SK-N-SH treated with all-trans-retinoic acid at 6 μM for 48 hours (cell line): ENCODE measurements at regions not wholly inside any gene's neighbourhood (a gene's known extent, or its start where the extent isn't known, plus 50 kb on each side); places are given as distances from the start of the nearest gene placed in this dataset.

ENCODE experiments used
- ATAC-seq: fragments of 200-7000 bp; cut with Tn5 transposase; 3 replicates; pipeline ENCODE4 v1.9.1; 2020; ENCODE audit warnings: mild to moderate bottlenecking, moderate library complexity
- ARNTL ChIP-seq: fragments of 450-650 bp; formaldehyde crosslinking; IDR thresholded peaks from 2 replicates; pipeline ENCODE4 v1.5.0; 2020; ENCODE audit warnings: low read depth, mild to moderate bottlenecking, moderate library complexity, borderline replicate concordance
- CREB5 ChIP-seq: fragments of 250-450 bp; sonication (Bioruptor Pico); IDR thresholded peaks from 2 replicates; pipeline ENCODE4 v1.5.1; 2020; ENCODE audit warnings: low read depth, mild to moderate bottlenecking, moderate library complexity
- CSDC2 ChIP-seq: fragments of 250-450 bp; sonication (Bioruptor Pico); IDR thresholded peaks from 2 replicates; pipeline ENCODE4 v1.5.0; 2020; ENCODE audit warnings: mild to moderate bottlenecking, moderate library complexity
- CSRNP3 ChIP-seq: fragments of 250-450 bp; sonication (Bioruptor Pico); IDR thresholded peaks from 2 replicates; pipeline ENCODE4 v1.5.1; 2021; ENCODE audit warnings: mild to moderate bottlenecking, moderate library complexity
- ESRRG ChIP-seq: fragments of 250-450 bp; sonication (Bioruptor Pico); IDR thresholded peaks from 2 replicates; pipeline ENCODE4 v1.6.1; 2021; ENCODE audit warnings: mild to moderate bottlenecking
- GLIS3 ChIP-seq: fragments of 250-450 bp; sonication (Bioruptor Pico); IDR thresholded peaks from 2 replicates; pipeline ENCODE4 v1.5.0; 2020; ENCODE audit warnings: mild to moderate bottlenecking, moderate library complexity
- ISL1 ChIP-seq: fragments of 250-450 bp; sonication (Bioruptor Pico); IDR thresholded peaks from 2 replicates; pipeline ENCODE4 v2.1.2; 2022; ENCODE audit warnings: mild to moderate bottlenecking, moderate library complexity
- OSR1 ChIP-seq: fragments of 250-450 bp; sonication (Bioruptor Pico); IDR thresholded peaks from 2 replicates; pipeline ENCODE4 v1.8.0; 2022; ENCODE audit warnings: moderate library complexity, mild to moderate bottlenecking, inconsistent platforms
- PATZ1 ChIP-seq: fragments of 250-450 bp; sonication (Bioruptor Pico); IDR thresholded peaks from 2 replicates; pipeline ENCODE4 v1.8.0; 2020; ENCODE audit warnings: mild to moderate bottlenecking, moderate library complexity, borderline replicate concordance
- POU6F1 ChIP-seq: fragments of 250-450 bp; sonication (Bioruptor Pico); IDR thresholded peaks from 2 replicates; pipeline ENCODE4 v1.8.0; 2021; ENCODE audit warnings: low read depth, mild to moderate bottlenecking, moderate library complexity, borderline replicate concordance
- PPARA ChIP-seq: fragments of 250-450 bp; sonication (Bioruptor Pico); IDR thresholded peaks from 2 replicates; pipeline ENCODE4 v1.5.0; 2020; ENCODE audit warnings: mild to moderate bottlenecking, borderline replicate concordance
- RARB ChIP-seq: fragments of 250-450 bp; sonication (Bioruptor Pico); IDR thresholded peaks from 2 replicates; pipeline ENCODE4 v1.8.0; 2021; ENCODE audit warnings: mild to moderate bottlenecking, moderate library complexity
- SNAI2 ChIP-seq: fragments of 250-450 bp; sonication (Bioruptor Pico); IDR thresholded peaks from 2 replicates; pipeline ENCODE4 v1.5.0; 2020; ENCODE audit warnings: mild to moderate bottlenecking, moderate library complexity
- TCF4 ChIP-seq: fragments of 250-450 bp; sonication (Bioruptor Pico); IDR thresholded peaks from 2 replicates; pipeline ENCODE4 v1.8.0; 2021; ENCODE audit warnings: mild to moderate bottlenecking, moderate library complexity, borderline replicate concordance
- TOX ChIP-seq: fragments of 250-450 bp; sonication (Bioruptor Pico); IDR thresholded peaks from 2 replicates; pipeline ENCODE4 v1.8.0; 2021; ENCODE audit warnings: mild to moderate bottlenecking, moderate library complexity, borderline replicate concordance
- TSHZ2 ChIP-seq: fragments of 250-450 bp; sonication (Bioruptor Pico); IDR thresholded peaks from 2 replicates; pipeline ENCODE4 v1.5.0; 2020; ENCODE audit warnings: mild to moderate bottlenecking, moderate library complexity
- ZC3H10 ChIP-seq: fragments of 250-450 bp; sonication (Bioruptor Pico); IDR thresholded peaks from 2 replicates; pipeline ENCODE4 v1.5.1; 2021; ENCODE audit warnings: mild to moderate bottlenecking, moderate library complexity
- ZFP3 ChIP-seq: fragments of 250-450 bp; sonication (Bioruptor Pico); IDR thresholded peaks from 2 replicates; pipeline ENCODE4 v1.5.0; 2020; ENCODE audit warnings: mild to moderate bottlenecking, moderate library complexity
- ZFP30 ChIP-seq: fragments of 450-650 bp; formaldehyde crosslinking; IDR thresholded peaks from 2 replicates; pipeline ENCODE4 v1.5.0; 2022; ENCODE audit warnings: mild to moderate bottlenecking, moderate library complexity
- ZNF70 ChIP-seq: fragments of 450-650 bp; formaldehyde crosslinking; IDR thresholded peaks from 2 replicates; pipeline ENCODE4 v1.5.0; 2020; ENCODE audit warnings: mild to moderate bottlenecking, moderate library complexity
- ZNF8 ChIP-seq: fragments of 450-650 bp; formaldehyde crosslinking; IDR thresholded peaks from 2 replicates; pipeline ENCODE4 v1.5.0; 2020; ENCODE audit warnings: mild to moderate bottlenecking, moderate library complexity

- ATAC-seq, result no peak
- no peak for TF ChIP-seq CREB5 (CRISPR knock-in tag)
- no peak for TF ChIP-seq ARNTL (CRISPR knock-in tag)
- no peak for TF ChIP-seq ZFP3 (CRISPR knock-in tag)
- no peak for TF ChIP-seq TSHZ2 (CRISPR knock-in tag)
- no peak for TF ChIP-seq RARB
- no peak for TF ChIP-seq ZNF70
- TF ChIP-seq ZC3H10 (CRISPR knock-in tag), result no peak
- TF ChIP-seq TOX (CRISPR knock-in tag), result no peak
- no peak for TF ChIP-seq ISL1 (CRISPR knock-in tag)
- no peak for TF ChIP-seq ZNF8
- TF ChIP-seq, all 23 proteins: peak for 0
Observed at GRCh38 chr7:52504561-52504960, 530.9 kb upstream of the POM121L12 start.

GRCh38 chr7:52502281-52502680 lies 533.2 kb upstream of the POM121L12 start:
- TF ChIP-seq ZFP30 (no peak), ZC3H10 (CRISPR knock-in tag) (no peak), ISL1 (CRISPR knock-in tag) (no peak), ESRRG (no peak), ZNF70 (no peak)
- no peak for ATAC-seq

- TF ChIP-seq ZFP3 (CRISPR knock-in tag), result no peak
- no peak for TF ChIP-seq CSDC2
- TF ChIP-seq PATZ1 (CRISPR knock-in tag), result no peak
- TF ChIP-seq CREB5 (CRISPR knock-in tag), result no peak
- no peak for TF ChIP-seq TSHZ2 (CRISPR knock-in tag)
- TF ChIP-seq ZNF8, result no peak
- no peak for TF ChIP-seq ARNTL (CRISPR knock-in tag)
- TF ChIP-seq ZC3H10 (CRISPR knock-in tag), result no peak
- no peak for TF ChIP-seq POU6F1 (CRISPR knock-in tag)
- no peak for TF ChIP-seq RARB
- TF ChIP-seq TCF4, result no peak
- no peak for TF ChIP-seq CSRNP3 (CRISPR knock-in tag)
- no peak for TF ChIP-seq SNAI2 (CRISPR knock-in tag)
- no peak for TF ChIP-seq TOX (CRISPR knock-in tag)
- no peak for TF ChIP-seq PPARA (CRISPR knock-in tag)
- TF ChIP-seq ESRRG, result no peak
- no peak for TF ChIP-seq OSR1 (CRISPR knock-in tag)
- TF ChIP-seq GLIS3 (CRISPR knock-in tag), result no peak
- no peak for TF ChIP-seq ZNF70
Observed at GRCh38 chr7:52501696-52502095, 533.7 kb upstream of the POM121L12 start.

More at GRCh38 chr7:52501696-52502095, 533.7 kb upstream of the POM121L12 start:
- no peak for ATAC-seq
